Stomach (tissue), 4 donors: ENCODE measurements at regions not wholly inside any gene's neighbourhood (a gene's known extent, or its start where the extent isn't known, plus 50 kb on each side); places are given as distances from the start of the nearest gene placed in this dataset.

Source experiments
- POLR2AphosphoS5 ChIP-seq, 3 donors: sonication (generic); formaldehyde crosslinking; IDR thresholded peaks; one replicate each; pipeline ENCODE4 v1.6.1; 2016; ENCODE audit warnings: antibody characterized with exemption in 3 of 3
- TF ChIP-seq, protein P1 (sequence below), 7 experiments: fragments of 450-650 bp in 4 of 7; fragments of 200-600 bp in 3 of 7; sonication (generic) in 3 of 7; IDR thresholded peaks; one replicate each; pipeline ENCODE4 v1.5.1; 2016 to 2019; ENCODE audit warnings: antibody characterized with exemption in 7 of 7, control low read depth in 2 of 7, mild to moderate bottlenecking in 1 of 7

DNA sequence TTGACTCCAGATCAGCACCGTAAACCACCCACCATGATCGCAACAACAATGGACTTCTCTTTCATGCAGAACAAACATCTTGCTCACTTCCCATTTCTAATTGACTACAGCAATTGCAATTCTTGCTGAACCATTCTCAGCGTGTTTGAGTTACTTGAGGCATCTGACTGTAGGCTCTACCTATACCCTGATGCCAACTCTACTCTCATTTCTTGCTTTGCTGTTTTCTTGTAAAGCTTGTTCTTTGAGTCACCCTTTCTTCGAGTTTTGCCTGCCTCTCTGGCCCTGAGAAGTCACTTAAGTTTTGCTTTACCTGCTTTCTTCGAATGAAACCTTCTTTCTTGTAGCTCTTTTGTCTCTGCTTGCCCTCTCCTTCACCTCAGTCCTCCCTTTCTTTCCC lies 160.5 kb upstream of the RND3 start:
- TF ChIP-seq, protein P1, sequence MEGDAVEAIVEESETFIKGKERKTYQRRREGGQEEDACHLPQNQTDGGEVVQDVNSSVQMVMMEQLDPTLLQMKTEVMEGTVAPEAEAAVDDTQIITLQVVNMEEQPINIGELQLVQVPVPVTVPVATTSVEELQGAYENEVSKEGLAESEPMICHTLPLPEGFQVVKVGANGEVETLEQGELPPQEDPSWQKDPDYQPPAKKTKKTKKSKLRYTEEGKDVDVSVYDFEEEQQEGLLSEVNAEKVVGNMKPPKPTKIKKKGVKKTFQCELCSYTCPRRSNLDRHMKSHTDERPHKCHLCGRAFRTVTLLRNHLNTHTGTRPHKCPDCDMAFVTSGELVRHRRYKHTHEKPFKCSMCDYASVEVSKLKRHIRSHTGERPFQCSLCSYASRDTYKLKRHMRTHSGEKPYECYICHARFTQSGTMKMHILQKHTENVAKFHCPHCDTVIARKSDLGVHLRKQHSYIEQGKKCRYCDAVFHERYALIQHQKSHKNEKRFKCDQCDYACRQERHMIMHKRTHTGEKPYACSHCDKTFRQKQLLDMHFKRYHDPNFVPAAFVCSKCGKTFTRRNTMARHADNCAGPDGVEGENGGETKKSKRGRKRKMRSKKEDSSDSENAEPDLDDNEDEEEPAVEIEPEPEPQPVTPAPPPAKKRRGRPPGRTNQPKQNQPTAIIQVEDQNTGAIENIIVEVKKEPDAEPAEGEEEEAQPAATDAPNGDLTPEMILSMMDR (IDR thresholded peaks at IDR 0.05) = no peak
- no peak for TF ChIP-seq POLR2AphosphoS5 (IDR thresholded peaks at IDR 0.05)
